NCI-H2107 treated with DMSO at 0.1 percent for 48 hours (cell line): ENCODE measurements at regions not wholly inside any gene's neighbourhood (a gene's known extent, or its start where the extent isn't known, plus 50 kb on each side); places are given as distances from the start of the nearest gene placed in this dataset.
"Not testable (repeated sequence)": the region's sequence is repeated elsewhere in the genome, so short reads cannot be mapped to it uniquely, and the experiment has no call there.

Experiments used
- DNase-seq: peaks from one replicate; lab custom pipeline; 2025; ENCODE audit not compliant: unreplicated experiment; lab: John Stamatoyannopoulos, UW

GRCh38 chr10:90229486-90229885 is 528.1 kb downstream of the KIF20B start:
- DNase-seq: no peak

- DNase-seq: not testable (repeated sequence)
These were observed 532.4 kb downstream of the KIF20B start for GRCh38 chr10:90233805-90234204.

GRCh38 chr10:90245623-90246022 is 544.2 kb downstream of the KIF20B start:
- no peak for DNase-seq

- DNase-seq: not testable (repeated sequence)
These were observed 549.4 kb downstream of the KIF20B start for GRCh38 chr10:90250784-90251183.

- DNase-seq: no peak
These were observed 568.3 kb downstream of the KIF20B start for GRCh38 chr10:90269699-90270098.

- DNase-seq: no peak
These were observed 573.5 kb downstream of the KIF20B start for GRCh38 chr10:90274721-90275468.

- DNase-seq: no peak
These were observed 575.6 kb downstream of the KIF20B start for GRCh38 chr10:90276894-90277475.

GRCh38 chr10:90286406-90286805 is 571.4 kb downstream of the HTR7 start:
- no peak for DNase-seq

- DNase-seq: no peak
These were observed 570.9 kb downstream of the HTR7 start for GRCh38 chr10:90286941-90287340.

- DNase-seq: no peak
These were observed 569.4 kb downstream of the HTR7 start for GRCh38 chr10:90288391-90288933.

GRCh38 chr10:90289037-90289436 is 568.8 kb downstream of the HTR7 start:
- no peak for DNase-seq

GRCh38 chr10:90293616-90294015 is 564.2 kb downstream of the HTR7 start:
- DNase-seq: no peak

- DNase-seq: not testable (repeated sequence)
These were observed 562.9 kb downstream of the HTR7 start for GRCh38 chr10:90294821-90295540.

- DNase-seq: not testable (repeated sequence)
These were observed 555.8 kb downstream of the HTR7 start for GRCh38 chr10:90302031-90302430.

- DNase-seq: no peak
These were observed 554.9 kb downstream of the HTR7 start for GRCh38 chr10:90302758-90303481.

GRCh38 chr10:90304533-90304932 is 553.3 kb downstream of the HTR7 start:
- no peak for DNase-seq

GRCh38 chr10:90306187-90306586 is 551.7 kb downstream of the HTR7 start:
- DNase-seq: no peak

- no peak for DNase-seq
These were observed 549.6 kb downstream of the HTR7 start for GRCh38 chr10:90308223-90308622.

- DNase-seq: no peak
These were observed 544.1 kb downstream of the HTR7 start for GRCh38 chr10:90313576-90314325.

- no peak for DNase-seq
These were observed 543.1 kb downstream of the HTR7 start for GRCh38 chr10:90314718-90315117.
